ENCODE measurements at regions not wholly inside any gene's neighbourhood (a gene's known extent, or its start where the extent isn't known, plus 50 kb on each side); places are given as distances from the start of the nearest gene placed in this dataset.

- ATAC-seq, result no peak
- Histone ChIP-seq H3K4me2 (ENCODE audit: low read length) (no peak overlapping the region), H3K36me3 (ENCODE audit: low read depth, low read length) (no peaks in the 10 kb centered on the region), H3K9ac (ENCODE audit: low read length) (no peak overlapping the region), H3K79me2 (ENCODE audit: low read length) (no peaks in the 10 kb centered on the region), H3K4me1 (ENCODE audit: insufficient read depth, low read length) (0 out of 2 replicates have a peak, but pooled peaks cover 6% of the 10 kb centered on the region), H3K27ac (ENCODE audit: low read length) (no peak overlapping the region), H2AFZ (ENCODE audit: low read length) (no peak overlapping the region), H4K20me1 (ENCODE audit: low read length) (no peaks in the 10 kb centered on the region), H3K9me2 (replicated peaks; ENCODE audit: low read length) (no peaks in the 10 kb centered on the region), H3K9me3 (ENCODE audit: low read length) (no peaks in the 10 kb centered on the region), H3K27me3 (ENCODE audit: low read length) (no peaks in the 10 kb centered on the region), H3F3A (ENCODE audit: low read length, unreplicated experiment) (no peaks in the 10 kb centered on the region), H3K4me3 (ENCODE audit: low read length) (no peak overlapping the region)
- ChIA-PET CTCF (no interaction called here), POLR2A (ENCODE audit: unreplicated experiment) (no interaction called here)
- intact Hi-C loops (cut with micrococcal nuclease), result no loop called here
- no peak for DNase-seq
- no TSS peak for BruUV-seq (replicated peaks)
- TF ChIP-seq EZH2 (IDR thresholded peaks at IDR 0.05; ENCODE audit: low read length, unreplicated experiment) (no peak), EZH2phosphoT487 (IDR thresholded peaks at IDR 0.05; ENCODE audit: borderline replicate concordance, low read length) (no peak), CTCF (conservative IDR thresholded peaks at IDR 0.05; ENCODE audit: low read depth, low read length) (no peak)
Measured at GRCh38 chr2:228446734-228447133, 265.2 kb upstream of the SPHKAP start.

GRCh38 chr2:228444161-228444560 is 262.7 kb upstream of the SPHKAP start:
- no TSS peak for BruUV-seq (replicated peaks)
- Histone ChIP-seq H3K27ac (ENCODE audit: low read length) (no peak overlapping the region), H3K27me3 (ENCODE audit: low read length) (no peaks in the 10 kb centered on the region), H3F3A (ENCODE audit: low read length, unreplicated experiment) (no peaks in the 10 kb centered on the region), H3K36me3 (ENCODE audit: low read depth, low read length) (no peaks in the 10 kb centered on the region), H4K20me1 (ENCODE audit: low read length) (no peaks in the 10 kb centered on the region), H3K4me2 (ENCODE audit: low read length) (no peak overlapping the region), H3K9me2 (replicated peaks; ENCODE audit: low read length) (no peaks in the 10 kb centered on the region), H3K4me1 (ENCODE audit: insufficient read depth, low read length) (0 out of 2 replicates have a peak, but pooled peaks cover 6% of the 10 kb centered on the region), H2AFZ (ENCODE audit: low read length) (no peak overlapping the region), H3K9me3 (ENCODE audit: low read length) (no peaks in the 10 kb centered on the region), H3K79me2 (ENCODE audit: low read length) (no peaks in the 10 kb centered on the region), H3K9ac (ENCODE audit: low read length) (no peak overlapping the region), H3K4me3 (ENCODE audit: low read length) (no peak overlapping the region)
- intact Hi-C loops (cut with micrococcal nuclease), result no loop called here
- ATAC-seq (no peak), DNase-seq (no peak)
- TF ChIP-seq EZH2phosphoT487 (IDR thresholded peaks at IDR 0.05; ENCODE audit: borderline replicate concordance, low read length), result no peak
- TF ChIP-seq CTCF (conservative IDR thresholded peaks at IDR 0.05; ENCODE audit: low read depth, low read length), result no peak
- TF ChIP-seq EZH2 (IDR thresholded peaks at IDR 0.05; ENCODE audit: low read length, unreplicated experiment), result no peak
- CTCF ChIA-PET, result no interaction called here
- POLR2A ChIA-PET (ENCODE audit: unreplicated experiment), result no interaction called here

DNA sequence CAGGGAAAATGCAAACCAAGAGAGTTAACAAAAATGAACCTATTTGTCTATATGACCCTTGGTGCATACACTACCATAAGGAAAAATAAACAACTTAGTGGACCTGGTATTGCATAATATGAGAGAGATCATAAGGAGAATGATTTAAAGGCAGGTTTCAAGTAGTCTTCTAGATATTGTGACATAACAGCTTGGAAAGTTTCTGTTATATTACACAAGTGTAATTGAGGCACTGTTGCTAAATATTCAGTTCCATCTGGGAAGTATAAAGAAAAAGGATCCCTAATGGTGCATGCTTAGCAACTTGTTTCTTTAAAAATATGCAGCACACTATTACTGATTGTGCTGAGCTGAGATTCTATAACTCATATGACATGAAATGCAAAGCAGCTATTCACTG is 252.2 kb upstream of the SPHKAP start:
- CTCF ChIA-PET, result no interaction called here
- H3K27ac ChIP-seq (ENCODE audit: low read length), result no peak overlapping the region
- H3K4me3 ChIP-seq (ENCODE audit: low read length), result no peak overlapping the region
- ATAC-seq, result no peak
- H3K4me2 ChIP-seq (ENCODE audit: low read length), result no peak overlapping the region
- no peaks in the 10 kb centered on the region for H3K9me2 ChIP-seq (replicated peaks; ENCODE audit: low read length)
- no peaks in the 10 kb centered on the region for H3K27me3 ChIP-seq (ENCODE audit: low read length)
- POLR2A ChIA-PET (ENCODE audit: unreplicated experiment), result no interaction called here
- intact Hi-C loops (cut with micrococcal nuclease), result no loop called here
- no peak for TF ChIP-seq EZH2 (IDR thresholded peaks at IDR 0.05; ENCODE audit: low read length, unreplicated experiment)
- TF ChIP-seq EZH2phosphoT487 (IDR thresholded peaks at IDR 0.05; ENCODE audit: borderline replicate concordance, low read length), result no peak
- TF ChIP-seq CTCF (conservative IDR thresholded peaks at IDR 0.05; ENCODE audit: low read depth, low read length), result no peak
- DNase-seq, result no peak
- no peaks in the 10 kb centered on the region for H3K79me2 ChIP-seq (ENCODE audit: low read length)
- H3F3A ChIP-seq (ENCODE audit: low read length, unreplicated experiment), result no peaks in the 10 kb centered on the region
- no peak overlapping the region for H3K9ac ChIP-seq (ENCODE audit: low read length)
- no peak overlapping the region for H2AFZ ChIP-seq (ENCODE audit: low read length)
- no peaks in the 10 kb centered on the region for H3K9me3 ChIP-seq (ENCODE audit: low read length)
- no TSS peak for BruUV-seq (replicated peaks)
- H3K36me3 ChIP-seq (ENCODE audit: low read depth, low read length), result no peaks in the 10 kb centered on the region
- no peaks in the 10 kb centered on the region for H4K20me1 ChIP-seq (ENCODE audit: low read length)
- H3K4me1 ChIP-seq (ENCODE audit: insufficient read depth, low read length), result no peaks in the 10 kb centered on the region
